RWPE2 (cell line): ENCODE measurements at regions not wholly inside any gene's neighbourhood (a gene's known extent, or its start where the extent isn't known, plus 50 kb on each side); places are given as distances from the start of the nearest gene placed in this dataset.

ENCODE experiments used
- ATAC-seq: fragments of 200-7000 bp; cut with Tn5 transposase; 3 replicates; pipeline ENCODE4 v1.9.1; 2021; ENCODE audit warnings: low read depth
- DNase-seq: peaks from one replicate; pipeline ENCODE4 v3.0.0-alpha.2; 2020; ENCODE audit warnings: low spot score
- H3K27ac ChIP-seq: fragments of 450-650 bp; 2 replicates; pipeline ENCODE4 v1.5.1; 2017; ENCODE audit warnings: mild to moderate bottlenecking; ENCODE audit not compliant: poor library complexity, severe bottlenecking
- H3K27me3 ChIP-seq: fragments of 250-450 bp; sonication (Bioruptor Pico); 2 replicates; pipeline ENCODE4 v1.5.1; 2021; ENCODE audit warnings: mild to moderate bottlenecking, moderate library complexity; ENCODE audit not compliant: insufficient read depth, poor library complexity, severe bottlenecking
- H3K36me3 ChIP-seq: fragments of 250-450 bp; sonication (Bioruptor Pico); 2 replicates; pipeline ENCODE4 v1.5.1; 2020; ENCODE audit warnings: low read depth, mild to moderate bottlenecking, moderate library complexity
- H3K4me1 ChIP-seq: fragments of 250-450 bp; sonication (Bioruptor Pico); 2 replicates; pipeline ENCODE4 v1.5.1; 2021; ENCODE audit warnings: mild to moderate bottlenecking, moderate library complexity; ENCODE audit not compliant: insufficient read depth, poor library complexity, severe bottlenecking
- H3K4me3 ChIP-seq: fragments of 250-450 bp; sonication (Bioruptor Pico); 2 replicates; pipeline ENCODE4 v1.5.1; 2021; ENCODE audit warnings: mild to moderate bottlenecking, moderate library complexity; ENCODE audit not compliant: severe bottlenecking
- H3K9me3 ChIP-seq: fragments of 250-450 bp; sonication (Bioruptor Pico); 2 replicates; pipeline ENCODE4 v1.5.1; 2021; ENCODE audit warnings: mild to moderate bottlenecking, moderate library complexity; ENCODE audit not compliant: severe bottlenecking
- TF ChIP-seq, protein P1 (sequence below): fragments of 450-650 bp; IDR thresholded peaks from one replicate; pipeline ENCODE4 v1.5.1; 2017; ENCODE audit warnings: mild to moderate bottlenecking, moderate library complexity; ENCODE audit not compliant: poor library complexity, severe bottlenecking

DNA sequence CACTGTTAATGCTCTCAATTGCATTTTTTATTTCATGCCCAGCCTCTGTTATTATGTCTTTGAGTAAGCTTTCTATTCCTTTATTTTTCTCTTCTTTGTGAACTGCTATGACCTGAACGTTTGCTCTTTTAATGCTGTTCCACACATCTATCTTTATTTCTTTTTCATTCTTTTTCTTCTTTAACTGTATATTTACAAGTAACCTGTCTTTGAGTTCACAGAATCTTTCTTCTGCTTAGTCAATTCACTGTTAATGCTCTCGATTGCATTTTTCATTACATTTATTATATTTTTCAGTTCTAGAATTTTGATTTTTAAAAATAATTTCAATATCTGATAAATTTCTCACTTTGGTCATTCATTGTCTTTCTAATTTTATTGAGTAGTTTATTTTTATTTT is 316.3 kb upstream of the MEF2C start:
- Histone ChIP-seq H3K4me3 (no peak overlapping the region), H3K27me3 (no peaks in the 10 kb centered on the region), H3K9me3 (peaks cover 6% of the 10 kb centered on the region), H3K4me1 (no peaks in the 10 kb centered on the region), H3K36me3 (no peaks in the 10 kb centered on the region), H3K27ac (no peak overlapping the region)
- TF ChIP-seq, protein P1, sequence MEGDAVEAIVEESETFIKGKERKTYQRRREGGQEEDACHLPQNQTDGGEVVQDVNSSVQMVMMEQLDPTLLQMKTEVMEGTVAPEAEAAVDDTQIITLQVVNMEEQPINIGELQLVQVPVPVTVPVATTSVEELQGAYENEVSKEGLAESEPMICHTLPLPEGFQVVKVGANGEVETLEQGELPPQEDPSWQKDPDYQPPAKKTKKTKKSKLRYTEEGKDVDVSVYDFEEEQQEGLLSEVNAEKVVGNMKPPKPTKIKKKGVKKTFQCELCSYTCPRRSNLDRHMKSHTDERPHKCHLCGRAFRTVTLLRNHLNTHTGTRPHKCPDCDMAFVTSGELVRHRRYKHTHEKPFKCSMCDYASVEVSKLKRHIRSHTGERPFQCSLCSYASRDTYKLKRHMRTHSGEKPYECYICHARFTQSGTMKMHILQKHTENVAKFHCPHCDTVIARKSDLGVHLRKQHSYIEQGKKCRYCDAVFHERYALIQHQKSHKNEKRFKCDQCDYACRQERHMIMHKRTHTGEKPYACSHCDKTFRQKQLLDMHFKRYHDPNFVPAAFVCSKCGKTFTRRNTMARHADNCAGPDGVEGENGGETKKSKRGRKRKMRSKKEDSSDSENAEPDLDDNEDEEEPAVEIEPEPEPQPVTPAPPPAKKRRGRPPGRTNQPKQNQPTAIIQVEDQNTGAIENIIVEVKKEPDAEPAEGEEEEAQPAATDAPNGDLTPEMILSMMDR: no peak
- no peak for DNase-seq
- no peak for ATAC-seq

DNA sequence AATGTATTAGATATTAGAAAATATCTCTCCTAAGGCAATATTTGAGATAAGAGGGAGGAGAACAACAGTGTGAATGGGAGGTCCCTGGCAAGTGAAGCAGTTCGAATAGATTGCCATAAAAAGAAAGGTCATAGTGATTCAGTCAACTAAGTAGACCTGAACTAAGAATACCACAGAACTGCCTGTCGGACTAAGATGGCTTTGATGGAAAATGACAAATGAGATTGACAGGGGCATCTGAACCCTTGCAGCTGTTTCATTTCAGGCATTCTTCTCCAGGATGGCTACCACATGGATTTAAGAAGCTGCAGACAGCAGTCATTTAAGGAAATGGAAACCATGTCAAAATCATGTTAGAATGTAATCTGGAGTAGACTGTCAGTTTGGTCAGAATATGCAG is 308.4 kb upstream of the MEF2C start:
- Histone ChIP-seq H3K9me3 (no peaks in the 10 kb centered on the region), H3K27ac (no peak overlapping the region), H3K27me3 (no peaks in the 10 kb centered on the region), H3K4me1 (no peaks in the 10 kb centered on the region), H3K36me3 (no peaks in the 10 kb centered on the region), H3K4me3 (no peak overlapping the region)
- ATAC-seq: no peak
- TF ChIP-seq, protein P1: no peak
- DNase-seq: no peak

DNA sequence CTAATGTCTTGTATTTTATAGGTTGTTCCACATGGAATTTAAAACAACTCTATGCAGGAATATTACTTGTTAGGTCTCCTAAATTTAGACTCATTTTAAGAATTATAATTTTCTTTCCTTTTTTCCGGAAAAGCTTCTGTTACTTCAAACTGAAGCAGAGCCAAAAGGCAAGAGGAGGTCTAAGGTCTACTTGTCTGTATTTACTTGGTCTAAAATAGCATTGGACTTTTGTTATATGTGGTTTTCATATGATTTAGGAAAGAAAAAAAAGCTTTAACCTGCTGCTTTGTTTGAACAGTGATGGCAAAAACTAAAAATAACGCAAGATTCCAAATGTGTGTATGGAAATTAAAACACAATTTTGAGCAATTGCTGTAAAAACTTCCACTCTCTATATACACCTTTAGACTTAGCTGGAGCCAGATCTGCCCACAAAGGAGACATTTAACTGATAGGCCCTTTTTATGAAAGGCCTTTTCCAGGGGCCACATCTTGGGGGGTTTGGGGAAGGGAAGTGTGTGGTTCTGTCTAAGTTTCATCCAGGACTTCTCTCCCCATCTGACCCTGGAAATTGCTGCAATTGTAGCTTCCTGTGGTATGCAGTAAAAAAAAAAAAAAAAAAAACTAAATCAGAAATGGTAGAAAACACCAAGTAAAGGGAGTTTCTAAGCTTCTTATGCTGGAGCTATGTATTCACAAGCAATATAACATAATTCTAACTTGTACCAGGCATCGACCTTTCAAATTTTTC is 307.7 kb upstream of the MEF2C start:
- Histone ChIP-seq H3K9me3 (no peaks in the 10 kb centered on the region), H3K4me3 (no peak overlapping the region), H3K27me3 (no peaks in the 10 kb centered on the region), H3K4me1 (no peaks in the 10 kb centered on the region), H3K27ac (no peak overlapping the region), H3K36me3 (no peaks in the 10 kb centered on the region)
- TF ChIP-seq, protein P1: no peak
- DNase-seq (no peak), ATAC-seq (no peak)

DNA sequence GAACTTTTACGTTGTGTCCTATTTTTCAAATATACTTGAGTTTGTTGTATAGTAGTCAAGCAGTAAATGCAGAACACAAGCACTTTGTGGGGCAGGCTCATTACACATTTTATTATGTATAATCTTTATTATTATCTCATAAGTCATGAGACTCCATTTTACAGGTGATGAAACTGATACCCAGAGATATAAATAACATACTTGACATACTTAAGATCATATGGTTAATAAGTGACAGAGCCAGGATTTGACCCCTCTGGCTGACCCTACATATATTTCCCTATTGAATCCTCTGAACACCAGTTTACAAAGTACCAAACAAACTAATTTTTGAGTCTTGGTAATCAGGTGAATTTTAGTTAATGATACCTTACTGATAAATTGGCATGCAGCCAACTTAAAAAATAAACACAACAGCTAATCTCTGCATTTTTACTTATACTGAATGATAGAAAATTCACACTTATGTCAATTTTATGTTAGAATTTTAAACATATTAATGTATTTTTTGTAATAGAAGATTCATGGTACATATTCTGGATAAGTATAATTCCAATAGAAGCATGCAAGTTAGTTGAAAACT is 305.0 kb upstream of the MEF2C start:
- no peak overlapping the region for H3K27ac ChIP-seq
- no peaks in the 10 kb centered on the region for H3K36me3 ChIP-seq
- H3K4me3 ChIP-seq: no peak overlapping the region
- TF ChIP-seq, protein P1: no peak
- no peaks in the 10 kb centered on the region for H3K4me1 ChIP-seq
- DNase-seq (no peak), ATAC-seq (no peak)
- no peaks in the 10 kb centered on the region for H3K9me3 ChIP-seq
- no peaks in the 10 kb centered on the region for H3K27me3 ChIP-seq

DNA sequence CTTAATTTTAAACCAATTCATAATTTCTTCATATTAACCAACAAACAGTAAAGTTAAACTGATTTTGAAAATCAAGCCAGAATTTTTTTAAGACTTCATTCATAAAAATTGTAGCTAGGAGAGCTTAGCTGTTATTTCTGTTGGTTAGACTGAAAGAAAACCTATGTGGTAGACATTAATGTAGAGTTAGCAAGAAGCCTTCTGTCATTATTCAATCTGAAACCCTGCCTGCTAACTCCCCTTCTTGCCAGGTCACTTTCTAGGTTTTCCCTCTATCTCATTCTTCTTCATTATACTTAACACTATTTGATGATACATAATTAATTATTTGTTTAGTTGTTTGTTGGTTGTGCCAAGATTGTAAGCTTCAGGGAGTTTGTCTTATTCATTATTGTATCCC is 304.3 kb upstream of the MEF2C start:
- DNase-seq (no peak), ATAC-seq (no peak)
- Histone ChIP-seq H3K27me3 (no peaks in the 10 kb centered on the region), H3K36me3 (no peaks in the 10 kb centered on the region), H3K27ac (no peak overlapping the region), H3K4me1 (no peaks in the 10 kb centered on the region), H3K9me3 (no peaks in the 10 kb centered on the region), H3K4me3 (no peak overlapping the region)
- TF ChIP-seq, protein P1: no peak
